IMR-90 (cell line): ENCODE measurements at regions not wholly inside any gene's neighbourhood (a gene's known extent, or its start where the extent isn't known, plus 50 kb on each side); places are given as distances from the start of the nearest gene placed in this dataset.

Source experiments
- BHLHE40 ChIP-seq: fragments of 150-350 bp; IDR thresholded peaks from 2 replicates; pipeline ENCODE4 v1.6.1; 2016; ENCODE audit warnings: mild to moderate bottlenecking, low read depth, low read length
- MAZ ChIP-seq: IDR thresholded peaks from 2 replicates; pipeline ENCODE4 v1.6.1; 2012; ENCODE audit warnings: low read depth, mild to moderate bottlenecking, low read length, improper control_type of control experiment, moderate library complexity, borderline replicate concordance
- RAD21 ChIP-seq: IDR thresholded peaks from 2 replicates; pipeline ENCODE4 v1.6.1; 2012; ENCODE audit warnings: low read length, improper control_type of control experiment
- TF ChIP-seq, protein P1 (sequence below): conservative IDR thresholded peaks from 2 replicates; pipeline ENCODE4 v1.5.1; 2012; ENCODE audit warnings: mild to moderate bottlenecking, low read depth, low read length, improper control_type of control experiment
- TF ChIP-seq, protein P2 (sequence below): fragments of 150-350 bp; IDR thresholded peaks from 2 replicates; pipeline ENCODE4 v1.6.1; 2017; ENCODE audit warnings: mild to moderate bottlenecking, antibody characterized with exemption, low read length, low read depth

DNA sequence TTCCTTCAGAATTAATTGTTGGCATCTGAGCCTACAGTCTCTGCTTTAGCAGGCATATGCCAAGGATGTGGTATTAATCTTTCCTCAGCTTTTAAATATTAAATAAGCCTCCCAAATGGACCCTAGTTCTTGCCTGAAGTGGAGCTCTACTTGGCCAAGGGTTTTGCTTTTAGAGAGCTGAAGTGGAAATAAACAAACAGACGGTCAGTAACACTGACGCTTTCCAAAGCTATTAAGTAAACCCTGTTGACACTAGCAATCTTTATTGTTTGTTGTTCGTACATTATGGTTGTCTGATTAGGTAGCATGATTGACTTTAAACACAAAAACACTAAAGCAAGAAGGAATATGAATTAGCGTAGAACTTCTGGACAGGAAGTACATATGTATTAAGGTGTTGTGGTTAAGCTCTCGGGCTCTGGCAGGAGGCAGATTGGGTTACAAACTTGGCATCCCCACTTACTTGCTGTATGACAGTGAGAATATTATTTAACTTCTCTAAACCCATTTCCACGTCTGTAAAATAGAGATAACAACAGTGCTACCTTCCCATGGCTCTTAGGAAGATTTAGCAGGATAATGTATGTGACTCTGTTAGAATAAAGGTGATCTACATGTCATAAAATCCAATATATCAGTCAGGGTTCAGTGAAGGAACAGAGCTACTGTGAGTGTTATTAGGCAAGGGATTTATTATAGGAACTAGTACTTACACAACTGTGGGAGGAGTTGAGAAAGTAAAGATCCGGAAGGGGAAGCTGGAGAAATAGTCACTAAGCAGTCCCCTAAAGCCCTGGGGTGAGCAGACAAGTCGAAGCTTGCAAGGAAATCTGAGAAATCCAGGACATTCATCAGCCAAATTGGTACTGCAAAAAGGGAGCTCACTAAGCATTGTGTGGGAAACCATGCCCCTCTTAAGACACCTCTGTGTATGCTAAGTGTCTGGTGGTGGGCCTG is 92.2 kb upstream of the ATF7IP start:
- TF ChIP-seq, protein P1, sequence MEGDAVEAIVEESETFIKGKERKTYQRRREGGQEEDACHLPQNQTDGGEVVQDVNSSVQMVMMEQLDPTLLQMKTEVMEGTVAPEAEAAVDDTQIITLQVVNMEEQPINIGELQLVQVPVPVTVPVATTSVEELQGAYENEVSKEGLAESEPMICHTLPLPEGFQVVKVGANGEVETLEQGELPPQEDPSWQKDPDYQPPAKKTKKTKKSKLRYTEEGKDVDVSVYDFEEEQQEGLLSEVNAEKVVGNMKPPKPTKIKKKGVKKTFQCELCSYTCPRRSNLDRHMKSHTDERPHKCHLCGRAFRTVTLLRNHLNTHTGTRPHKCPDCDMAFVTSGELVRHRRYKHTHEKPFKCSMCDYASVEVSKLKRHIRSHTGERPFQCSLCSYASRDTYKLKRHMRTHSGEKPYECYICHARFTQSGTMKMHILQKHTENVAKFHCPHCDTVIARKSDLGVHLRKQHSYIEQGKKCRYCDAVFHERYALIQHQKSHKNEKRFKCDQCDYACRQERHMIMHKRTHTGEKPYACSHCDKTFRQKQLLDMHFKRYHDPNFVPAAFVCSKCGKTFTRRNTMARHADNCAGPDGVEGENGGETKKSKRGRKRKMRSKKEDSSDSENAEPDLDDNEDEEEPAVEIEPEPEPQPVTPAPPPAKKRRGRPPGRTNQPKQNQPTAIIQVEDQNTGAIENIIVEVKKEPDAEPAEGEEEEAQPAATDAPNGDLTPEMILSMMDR, result no peak
- TF ChIP-seq, protein P2, sequence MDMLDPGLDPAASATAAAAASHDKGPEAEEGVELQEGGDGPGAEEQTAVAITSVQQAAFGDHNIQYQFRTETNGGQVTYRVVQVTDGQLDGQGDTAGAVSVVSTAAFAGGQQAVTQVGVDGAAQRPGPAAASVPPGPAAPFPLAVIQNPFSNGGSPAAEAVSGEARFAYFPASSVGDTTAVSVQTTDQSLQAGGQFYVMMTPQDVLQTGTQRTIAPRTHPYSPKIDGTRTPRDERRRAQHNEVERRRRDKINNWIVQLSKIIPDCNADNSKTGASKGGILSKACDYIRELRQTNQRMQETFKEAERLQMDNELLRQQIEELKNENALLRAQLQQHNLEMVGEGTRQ, result no peak
- no peak for TF ChIP-seq BHLHE40
- TF ChIP-seq MAZ, result no peak
- TF ChIP-seq RAD21, result no peak
